NOMO-1 treated with DMSO at 0.1 percent for 48 hours (cell line): ENCODE measurements at regions not wholly inside any gene's neighbourhood (a gene's known extent, or its start where the extent isn't known, plus 50 kb on each side); places are given as distances from the start of the nearest gene placed in this dataset.
A peak's percentile ranks its signal among the peaks of the same experiment; 100 is the strongest.
"Not testable (repeated sequence)": the region's sequence is repeated elsewhere in the genome, so short reads cannot be mapped to it uniquely, and the experiment has no call there.

Experiments used
- DNase-seq: peaks from one replicate; lab custom pipeline; 2025; ENCODE audit not compliant: unreplicated experiment; lab: John Stamatoyannopoulos, UW

DNA sequence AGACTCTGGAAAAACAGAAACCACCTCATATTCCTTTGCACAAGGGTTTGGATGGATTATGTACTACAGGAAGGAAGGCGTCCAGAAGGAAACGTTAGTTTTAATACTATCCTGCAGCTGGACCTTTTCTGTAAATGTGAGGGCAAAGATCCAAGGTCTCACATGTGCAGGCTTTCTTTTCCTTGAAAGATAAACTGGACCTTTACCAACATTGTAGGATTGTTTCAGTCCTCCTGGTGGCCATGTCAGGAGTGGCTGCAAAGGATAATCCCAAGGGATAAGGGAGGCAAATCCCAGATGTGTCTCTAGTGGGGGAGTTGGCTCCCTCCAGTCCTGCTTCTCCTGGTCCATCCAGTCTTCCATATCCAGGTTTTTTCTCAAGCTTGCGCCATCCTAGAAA lies 397.5 kb downstream of the HTR1A start:
- no peak for DNase-seq

DNA sequence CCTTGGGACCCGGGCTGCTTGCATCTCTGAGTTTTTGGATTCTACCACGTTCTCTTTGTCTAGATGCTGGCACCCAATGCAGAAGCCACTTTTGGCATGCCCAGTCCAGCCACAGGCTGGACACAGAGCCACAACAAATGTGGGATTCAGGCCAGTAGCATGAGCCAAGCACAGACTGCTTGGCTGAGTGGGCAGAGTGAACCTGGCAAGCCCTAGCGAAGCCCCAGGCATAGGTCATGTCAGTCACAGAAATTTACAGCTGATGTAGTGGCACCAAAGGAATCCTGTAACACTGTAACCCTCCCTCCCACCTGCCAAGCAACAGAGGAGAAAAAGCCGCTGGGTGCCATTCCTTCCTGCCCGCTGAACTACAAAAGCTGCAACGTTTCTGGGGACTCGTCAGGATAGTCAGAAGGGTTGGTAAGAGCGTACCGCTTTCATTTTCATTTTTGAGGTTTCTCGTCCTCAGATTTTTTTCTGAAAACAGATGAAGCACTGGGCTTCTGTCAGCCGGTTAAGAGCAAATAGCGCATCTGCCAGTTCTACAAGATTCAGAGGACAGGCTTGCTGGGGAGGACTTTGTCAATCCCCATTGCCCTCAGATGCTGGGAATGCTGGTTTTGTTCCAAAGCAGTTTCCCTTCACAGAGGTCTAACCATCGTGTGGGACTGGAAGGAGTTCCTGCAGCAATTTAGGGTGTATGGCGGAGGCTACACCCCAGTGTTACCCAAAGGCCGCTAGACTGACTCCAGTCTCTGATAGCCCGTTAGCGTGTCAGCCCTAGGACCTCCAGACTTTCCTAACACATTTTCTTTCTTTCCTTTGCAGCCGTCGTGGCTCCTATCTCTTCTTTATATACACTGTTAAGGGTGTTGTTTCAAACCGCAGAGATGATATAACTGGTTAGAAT lies 399.0 kb downstream of the HTR1A start:
- DNase-seq = no peak

DNA sequence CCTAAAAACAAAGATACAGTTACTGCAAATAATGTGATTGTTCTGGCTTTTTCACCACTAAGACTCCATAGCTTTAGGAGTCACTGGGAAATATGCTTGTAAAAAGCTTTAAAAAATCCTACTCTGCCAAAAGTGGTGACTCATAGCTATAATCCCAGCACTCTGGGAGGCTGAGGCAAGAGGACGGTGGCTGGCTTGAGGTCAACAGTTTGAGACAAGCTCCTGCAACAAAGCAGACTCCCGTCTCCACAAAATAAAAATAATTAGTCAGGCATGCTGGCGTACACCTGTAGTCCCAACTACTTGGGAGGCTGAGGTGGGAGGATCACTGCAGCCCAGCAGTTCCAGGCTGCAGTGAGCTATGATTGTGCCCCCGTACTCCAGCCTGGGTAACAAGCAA lies 406.4 kb downstream of the HTR1A start:
- no peak for DNase-seq

DNA sequence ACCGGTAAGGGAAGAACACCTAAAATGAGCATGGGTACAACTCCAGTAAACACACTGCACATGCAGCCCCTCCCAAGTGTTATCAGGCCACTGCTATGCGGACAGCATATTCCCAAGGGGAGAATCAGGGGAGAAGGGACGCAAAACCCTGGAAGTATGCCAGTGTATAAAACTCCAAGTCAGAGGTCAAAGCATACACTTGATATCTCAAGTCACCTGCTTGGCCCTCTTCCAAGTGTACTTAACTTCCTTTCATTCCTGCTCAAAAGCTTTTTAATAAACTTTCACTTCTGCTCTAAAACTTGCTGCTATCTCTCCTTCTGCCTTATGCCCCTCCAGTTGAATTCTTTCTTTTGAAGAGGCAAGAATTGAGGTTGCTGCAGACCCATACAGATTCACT lies 408.1 kb downstream of the HTR1A start:
- DNase-seq = no peak

DNA sequence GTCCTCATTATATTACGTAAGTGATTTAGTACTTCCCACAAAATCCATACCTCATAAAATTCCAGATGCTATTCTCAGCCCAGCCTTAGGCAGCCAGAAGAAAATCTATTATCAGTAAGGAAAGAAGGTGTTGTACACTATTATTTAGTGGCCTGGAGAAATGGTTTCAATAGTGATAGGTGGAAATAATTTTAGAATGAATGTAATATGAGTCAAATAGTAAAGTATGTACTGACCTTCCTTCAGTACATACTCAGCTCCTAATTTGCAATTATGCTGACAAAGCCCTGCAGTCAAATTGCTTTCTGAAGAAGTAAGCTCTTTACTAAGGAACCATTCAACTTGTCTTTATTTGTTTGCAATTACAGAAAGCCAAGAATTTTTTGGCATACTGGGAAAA lies 409.2 kb downstream of the HTR1A start:
- DNase-seq = no peak

DNA sequence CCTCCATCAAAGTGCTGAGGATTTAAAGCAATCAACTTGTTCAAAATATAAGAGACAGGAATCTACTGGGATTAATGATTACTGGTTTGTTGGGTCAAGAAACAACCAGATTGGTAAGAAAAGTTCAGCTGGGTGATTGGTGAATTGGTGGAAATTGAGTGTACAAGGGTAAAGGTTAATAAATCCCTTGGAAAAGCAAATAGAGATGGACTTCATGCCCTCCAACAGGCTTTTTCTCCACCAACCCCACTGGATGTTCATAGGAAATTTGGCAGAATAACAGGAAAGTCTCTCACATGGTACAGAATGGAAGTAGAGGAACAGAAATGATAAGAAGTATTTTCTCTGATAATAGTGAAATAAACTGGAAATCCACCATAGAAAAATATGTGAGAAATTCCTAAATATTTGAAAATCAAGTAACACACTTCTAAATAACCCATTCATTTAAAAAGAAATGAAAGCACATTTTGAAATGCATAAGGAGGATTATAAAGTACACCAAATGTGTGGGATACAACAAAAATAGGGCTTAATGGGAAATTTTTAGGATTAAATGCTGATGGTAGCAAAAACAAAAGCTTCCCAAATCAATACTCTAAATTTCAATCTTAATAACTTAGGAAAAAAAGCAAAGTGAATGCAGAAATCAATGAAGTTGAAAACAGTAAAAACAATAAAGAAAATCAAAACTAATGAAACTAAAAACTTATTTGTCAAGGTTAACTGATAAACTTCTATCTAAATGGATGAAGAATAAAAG lies 426.2 kb downstream of the HTR1A start:
- DNase-seq = no peak

DNA sequence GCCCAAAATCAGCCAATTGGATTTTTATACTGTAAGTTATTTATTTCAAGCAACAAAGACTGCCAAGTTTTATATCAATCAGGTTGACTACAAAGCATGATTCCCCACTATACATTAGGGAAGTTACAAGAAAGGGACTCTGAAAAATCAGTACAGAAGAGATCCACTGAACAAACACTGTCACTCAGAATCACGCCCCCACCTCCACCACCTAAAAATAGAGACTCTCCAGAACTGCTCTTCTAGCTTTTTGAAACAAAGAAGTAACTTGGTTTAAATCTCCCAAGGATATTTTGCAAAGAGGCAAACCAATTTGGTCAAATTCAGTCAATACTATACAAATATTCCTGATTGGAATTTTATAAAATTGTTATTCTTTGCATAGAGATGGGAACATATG lies 438.0 kb downstream of the HTR1A start:
- DNase-seq = no peak

DNA sequence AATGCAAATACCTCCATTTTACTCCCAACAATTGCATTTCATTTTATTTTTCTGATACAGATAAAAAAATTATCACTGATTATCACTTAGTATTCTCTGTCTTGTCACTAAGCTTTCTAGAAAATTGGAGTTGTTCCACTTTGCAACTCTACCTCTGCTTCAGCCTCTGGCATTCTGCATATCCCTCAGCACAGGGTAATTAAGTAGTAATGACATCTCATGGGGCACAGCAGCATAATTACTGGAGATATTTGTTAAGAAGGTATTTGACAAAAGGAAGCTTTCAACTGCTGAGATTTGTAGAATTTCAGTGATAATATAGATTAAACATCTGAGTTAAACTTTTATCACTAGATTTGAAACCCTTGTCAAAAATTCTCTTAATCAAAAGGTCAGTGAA lies 446.2 kb downstream of the HTR1A start:
- DNase-seq = no peak

DNA sequence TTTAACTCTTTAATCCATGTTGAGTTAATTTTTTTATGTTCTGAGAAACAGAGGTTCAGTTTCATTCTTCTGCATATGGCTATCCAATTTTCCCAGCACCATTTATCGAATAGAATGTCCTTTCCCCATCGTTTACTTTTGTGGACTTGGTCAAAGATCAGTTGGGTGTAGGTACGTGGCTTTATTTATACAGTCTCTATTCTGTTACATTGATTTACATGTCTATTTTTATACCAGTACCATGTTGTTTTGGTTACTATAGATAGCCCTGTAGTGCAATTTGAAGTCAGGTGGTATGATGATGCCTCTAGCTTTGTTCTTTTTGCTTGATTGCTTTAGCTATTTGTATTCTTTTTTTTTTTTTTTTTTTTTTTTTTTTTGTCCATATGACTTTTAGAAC lies 462.0 kb downstream of the HTR1A start:
- DNase-seq = no peak

DNA sequence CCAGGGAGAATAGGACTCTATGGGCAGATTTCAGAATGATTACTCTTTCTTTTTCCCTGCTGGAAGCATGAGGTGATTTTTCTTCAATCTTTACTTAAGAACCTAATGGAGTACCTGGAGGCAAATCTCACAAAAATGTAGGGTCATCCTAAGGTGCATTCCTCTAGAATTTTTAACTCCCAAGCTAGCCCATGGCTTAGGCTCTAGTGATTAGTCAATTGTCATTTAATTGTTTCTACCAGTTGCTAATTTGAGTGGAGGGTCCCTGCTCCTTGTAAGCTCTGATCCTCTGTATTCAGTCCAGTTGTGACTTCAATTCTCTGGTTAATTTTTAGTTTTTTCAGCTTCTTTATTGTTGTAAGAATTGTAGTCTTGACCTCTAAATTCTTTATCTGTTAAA lies 467.0 kb downstream of the HTR1A start:
- DNase-seq = no peak

DNA sequence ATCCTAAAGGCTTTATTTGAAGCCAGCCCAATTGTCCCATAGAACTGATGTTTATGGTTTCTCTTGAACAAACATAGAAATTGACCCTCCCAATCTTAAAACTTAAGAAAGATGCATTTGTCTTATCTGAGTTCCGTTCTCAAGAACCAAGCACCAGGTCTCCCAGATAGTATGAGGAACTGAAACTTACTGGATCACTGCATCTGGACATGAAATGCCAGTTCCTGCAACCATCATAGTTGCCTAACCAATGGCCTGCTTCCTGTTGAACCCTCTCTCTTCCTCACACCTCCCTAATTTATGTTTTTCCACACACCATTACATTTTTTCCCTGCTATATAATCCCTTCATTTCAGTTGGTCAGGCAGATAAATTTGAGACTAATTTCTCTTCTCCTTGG lies 478.9 kb downstream of the HTR1A start:
- DNase-seq = no peak

DNA sequence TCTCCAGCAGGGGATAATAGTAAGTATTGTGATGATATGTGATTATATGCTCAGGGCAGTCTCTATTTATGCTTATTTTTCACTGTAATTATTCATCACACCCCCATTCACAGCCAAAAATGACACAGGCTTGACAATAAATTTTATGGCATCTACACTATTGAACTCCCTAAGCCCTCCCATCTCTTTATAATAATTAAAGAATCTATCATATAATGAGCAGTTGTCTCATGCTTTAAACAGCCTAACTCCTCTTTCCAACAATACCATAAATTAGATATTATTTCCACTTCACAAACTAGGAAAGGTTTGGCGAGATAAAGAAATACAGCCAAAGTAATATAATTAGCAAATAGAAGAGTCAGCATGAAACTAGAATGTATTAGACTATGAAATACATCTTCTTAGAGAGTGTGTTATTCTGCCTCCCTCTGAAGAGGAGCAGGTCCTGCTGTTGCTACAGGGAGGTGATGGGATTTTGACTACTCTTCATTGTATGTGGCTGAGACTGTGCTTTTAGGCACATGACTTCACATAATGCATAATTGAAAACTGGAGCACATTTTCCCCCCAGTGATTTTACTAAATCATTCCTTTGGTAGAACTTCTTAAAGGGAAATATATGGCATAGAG lies 488.8 kb downstream of the HTR1A start:
- DNase-seq = no peak

DNA sequence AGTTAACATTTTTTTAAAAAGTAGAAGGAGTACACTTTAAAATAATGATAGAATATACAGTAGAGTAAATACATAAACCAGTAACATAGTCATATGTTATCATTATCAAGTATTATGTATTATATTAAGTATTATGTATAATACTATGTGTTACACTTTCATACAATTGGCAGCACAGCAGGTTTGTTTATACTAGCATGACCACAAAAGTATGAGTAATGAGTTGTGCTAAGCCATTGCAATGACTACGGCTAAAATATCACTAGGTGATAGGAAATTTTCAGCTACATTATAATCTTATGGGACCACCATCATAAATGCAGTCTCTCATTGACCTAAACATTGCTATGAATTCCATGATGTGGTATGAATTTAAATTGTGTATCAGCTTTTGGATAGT lies 506.0 kb downstream of the HTR1A start:
- DNase-seq = no peak

DNA sequence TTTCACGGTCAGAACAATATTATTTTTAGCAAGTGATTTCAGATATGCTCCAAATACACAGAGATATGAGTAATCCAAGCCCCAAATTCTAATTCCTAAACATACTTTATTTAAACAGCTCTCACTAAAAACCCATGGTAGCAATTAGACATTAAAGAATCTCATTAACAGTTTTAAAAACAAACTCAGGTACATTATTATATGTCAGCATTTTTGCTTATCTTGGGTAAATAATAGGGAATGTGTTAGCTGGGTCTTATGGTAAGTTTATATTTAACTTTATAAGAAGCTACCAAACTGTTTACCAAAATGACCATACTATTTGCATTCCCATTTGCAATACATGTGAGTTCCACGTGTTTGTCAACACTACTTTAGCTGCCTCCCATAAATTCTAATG lies 511.1 kb downstream of the HTR1A start:
- DNase-seq = no peak

DNA sequence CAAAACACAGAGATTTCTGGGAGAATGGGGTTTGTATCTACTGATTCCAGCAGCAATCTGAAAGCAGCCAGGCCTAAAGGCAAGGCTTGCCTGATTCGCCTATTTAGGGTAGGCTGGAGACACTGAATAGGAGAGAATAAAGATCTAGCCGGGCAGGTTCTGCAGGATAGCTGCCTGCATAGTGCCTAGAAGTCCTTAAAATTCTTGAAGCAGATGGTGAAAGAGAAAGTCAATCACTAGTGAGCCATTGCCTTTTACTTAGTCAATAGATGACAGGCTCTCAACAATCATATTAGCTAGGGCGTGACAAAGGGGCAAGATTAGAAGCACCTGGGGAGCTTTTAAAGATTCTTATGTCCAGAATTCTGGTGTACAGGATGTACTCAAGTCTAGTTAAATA lies 522.7 kb downstream of the HTR1A start:
- DNase-seq = no peak

DNA sequence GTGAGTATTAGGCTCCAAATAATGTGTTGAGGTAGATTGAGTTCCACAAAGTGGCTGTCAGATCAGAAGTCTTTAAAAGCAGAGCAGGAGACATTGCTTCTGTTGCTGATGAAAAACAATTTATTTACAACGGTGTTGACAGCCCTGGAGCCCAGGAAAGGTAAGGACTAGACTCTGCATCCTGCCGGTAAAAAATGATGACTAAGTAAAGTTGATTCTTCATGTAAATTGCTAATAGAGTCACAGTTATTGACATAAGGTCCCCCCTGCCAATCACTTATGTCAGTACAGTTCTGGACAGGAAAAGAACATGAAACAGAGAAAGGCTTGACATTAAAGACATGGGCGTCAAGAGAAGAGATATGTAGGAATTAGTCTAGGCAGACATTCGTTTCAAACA lies 552.5 kb downstream of the HTR1A start:
- DNase-seq = no peak

DNA sequence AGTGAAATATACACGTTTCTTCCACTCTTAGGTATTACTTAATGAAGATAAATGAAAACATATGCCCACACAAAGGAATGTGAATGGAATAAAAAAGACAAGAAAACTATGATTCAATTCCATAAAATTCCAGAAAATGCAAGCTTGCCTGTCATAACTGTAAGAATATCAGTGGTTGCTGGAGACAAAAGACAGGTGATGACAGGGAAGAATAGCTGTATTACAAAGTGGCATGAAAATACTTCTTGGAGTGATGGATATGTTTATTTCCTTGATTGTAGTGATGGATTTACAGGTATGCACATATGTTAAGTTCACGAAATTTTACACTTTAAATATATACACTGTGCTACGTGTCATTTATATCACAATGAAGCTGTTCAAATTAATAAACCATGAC lies 553.3 kb downstream of the HTR1A start:
- no peak for DNase-seq

DNA sequence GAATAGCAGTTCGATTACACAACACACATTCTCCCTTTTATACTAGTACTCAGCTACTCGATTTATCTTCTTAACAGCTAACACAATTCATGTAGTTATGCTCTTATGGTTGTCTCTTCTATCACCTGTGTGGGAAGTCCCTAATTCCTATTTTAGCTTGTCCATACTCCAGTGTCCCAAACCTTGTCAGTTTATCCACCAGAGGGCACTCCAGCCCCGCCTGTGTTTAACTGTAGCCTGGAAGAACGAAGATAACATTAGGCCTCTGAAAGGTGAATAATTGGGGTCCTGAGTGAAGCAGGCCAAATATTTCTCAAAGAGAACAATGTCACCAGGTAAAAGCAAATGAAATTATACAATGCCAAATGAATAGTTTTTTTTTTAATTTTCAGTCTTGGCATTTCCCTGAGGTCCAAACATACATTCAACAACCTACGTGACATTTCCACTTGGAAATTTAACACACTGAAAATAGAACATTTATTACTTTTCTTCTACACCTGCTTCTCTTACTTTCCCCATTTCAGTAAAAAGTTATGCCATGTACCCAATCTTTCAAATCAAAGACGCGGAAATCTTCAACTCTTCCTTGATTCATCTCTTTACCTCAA lies 560.7 kb downstream of the HTR1A start:
- peak; percentile 6 for DNase-seq

DNA sequence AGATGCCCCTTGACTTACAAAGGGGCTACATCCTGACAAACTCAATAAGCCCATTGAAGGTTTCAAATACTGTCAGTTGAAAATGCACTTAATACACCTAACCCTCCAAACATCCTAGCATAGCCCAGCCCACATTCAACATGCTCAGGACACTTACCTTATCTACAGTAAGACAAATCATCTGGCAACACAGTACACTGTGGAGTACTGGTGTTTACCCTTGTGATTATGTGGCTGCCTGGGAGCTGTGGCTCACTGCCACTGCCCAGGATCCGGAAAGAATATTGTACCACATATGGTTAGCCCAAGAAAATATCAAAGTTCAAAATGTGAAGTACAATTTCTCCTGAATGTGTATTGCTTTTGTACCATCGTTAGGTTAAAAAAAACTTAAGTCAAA lies 562.2 kb downstream of the HTR1A start:
- no peak for DNase-seq

DNA sequence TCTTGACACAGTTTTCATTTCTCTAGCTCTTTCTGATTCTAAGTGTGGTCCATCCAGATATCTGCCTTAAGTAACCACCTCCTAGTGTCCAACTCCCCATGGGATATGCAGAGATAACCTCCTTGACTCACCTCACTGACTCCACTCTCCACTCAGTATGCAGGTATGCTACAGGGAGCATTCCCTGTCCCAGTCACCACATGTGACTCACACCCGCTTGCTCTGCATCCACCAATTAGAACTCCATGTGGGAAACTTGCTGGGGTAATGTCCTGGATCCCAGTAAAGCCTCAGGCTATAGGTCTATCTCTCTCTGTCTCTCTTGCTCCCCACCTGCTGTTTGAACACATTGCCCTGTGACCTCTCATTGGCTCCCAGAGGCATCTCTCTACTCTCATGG lies 563.9 kb downstream of the HTR1A start:
- DNase-seq = no peak

DNA sequence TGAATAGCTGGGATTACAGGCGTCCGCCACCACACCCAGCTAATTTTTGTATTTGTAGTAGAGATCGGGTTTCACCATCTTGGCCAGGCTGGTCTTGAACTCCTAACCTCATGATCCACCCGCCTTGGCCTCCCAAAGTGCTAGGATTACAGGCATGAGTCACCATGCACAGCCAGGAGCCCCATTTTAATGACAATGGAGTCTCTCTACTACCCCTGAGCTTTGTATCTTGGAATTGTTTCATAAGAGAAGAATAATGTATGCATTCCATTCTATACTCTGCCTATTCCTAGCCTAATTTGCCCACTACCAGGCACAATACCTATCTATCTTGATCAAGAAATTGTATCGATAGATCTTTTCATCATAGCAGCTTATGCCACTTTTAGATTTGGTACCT lies 574.1 kb downstream of the HTR1A start:
- DNase-seq = not testable (repeated sequence)

DNA sequence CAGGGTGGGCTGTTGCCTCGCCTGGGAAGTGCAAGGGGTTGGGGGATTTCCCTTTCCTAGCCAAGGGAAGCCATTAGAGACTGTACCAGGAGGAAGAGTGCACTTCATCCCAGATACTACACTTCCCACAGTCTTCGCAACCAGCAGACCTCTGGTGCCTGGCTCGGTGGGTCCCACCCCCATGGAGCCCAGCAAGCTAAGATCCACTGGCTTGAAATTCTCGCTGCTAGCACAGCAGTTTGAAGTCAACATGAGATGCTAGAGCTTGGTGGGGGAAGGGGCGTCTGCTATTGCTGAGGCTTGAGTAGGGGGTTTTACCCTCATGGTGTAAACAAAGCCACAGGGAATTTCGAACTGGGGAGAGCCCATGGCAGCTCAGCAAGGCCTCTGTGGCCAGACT lies 586.4 kb downstream of the HTR1A start:
- DNase-seq = no peak
